DOHH2 (cell line): ENCODE measurements at regions not wholly inside any gene's neighbourhood (a gene's known extent, or its start where the extent isn't known, plus 50 kb on each side); places are given as distances from the start of the nearest gene placed in this dataset.
A peak's percentile ranks its signal among the peaks of the same experiment; 100 is the strongest.

Source experiments
- H3F3A ChIP-seq: fragments of 200-600 bp; sonication (generic), shearing (Covaris generic); 2 replicates; pipeline ENCODE4 v1.6.0; 2016; ENCODE audit warnings: antibody characterized with exemption, mild to moderate bottlenecking; ENCODE audit not compliant: control insufficient read depth, insufficient read depth
- H3K27ac ChIP-seq: fragments of 200-600 bp; sonication (generic); 2 replicates; pipeline ENCODE4 v1.5.1; 2014; ENCODE audit warnings: low read depth, mild to moderate bottlenecking, low read length, moderate library complexity
- H3K27me3 ChIP-seq: fragments of 200-600 bp; sonication (generic); 2 replicates; pipeline ENCODE4 v1.6.1; 2014; ENCODE audit warnings: mild to moderate bottlenecking, low read length, mixed read lengths; ENCODE audit not compliant: control insufficient read depth
- H3K36me3 ChIP-seq: fragments of 200-600 bp; sonication (generic); 2 replicates; pipeline ENCODE4 v1.6.1; 2014; ENCODE audit warnings: mild to moderate bottlenecking, low read length, moderate library complexity, mixed read lengths; ENCODE audit not compliant: control insufficient read depth
- H3K4me1 ChIP-seq: fragments of 200-600 bp; sonication (generic); 2 replicates; pipeline ENCODE4 v1.6.1; 2014; ENCODE audit warnings: mild to moderate bottlenecking, low read length, mixed read lengths; ENCODE audit not compliant: control insufficient read depth
- H3K4me2 ChIP-seq: fragments of 200-600 bp; sonication (generic); 2 replicates; pipeline ENCODE4 v1.6.0; 2014; ENCODE audit warnings: mild to moderate bottlenecking, low read length, moderate library complexity
- H3K4me3 ChIP-seq: fragments of 200-600 bp; sonication (generic); 2 replicates; pipeline ENCODE4 v1.5.1; 2014; ENCODE audit warnings: mild to moderate bottlenecking, low read length, mixed read lengths
- H3K79me2 ChIP-seq: fragments of 200-600 bp; sonication (generic); 2 replicates; pipeline ENCODE4 v1.6.1; 2014; ENCODE audit warnings: mild to moderate bottlenecking, low read length, mixed read lengths; ENCODE audit not compliant: control insufficient read depth
- H3K9me2 ChIP-seq: fragments of 200-600 bp; sonication (generic); replicated peaks from 2 replicates; pipeline ENCODE4 v1.6.1; 2014; ENCODE audit warnings: mild to moderate bottlenecking, low read length, mixed read lengths; ENCODE audit not compliant: control insufficient read depth
- H3K9me3 ChIP-seq: fragments of 200-600 bp; sonication (generic); 2 replicates; pipeline ENCODE4 v1.6.1; 2014; ENCODE audit warnings: antibody characterized with exemption, low read length, mixed read lengths; ENCODE audit not compliant: control insufficient read depth, insufficient read depth
- H4K20me1 ChIP-seq: fragments of 200-600 bp; sonication (generic); 2 replicates; pipeline ENCODE4 v1.6.0; 2014; ENCODE audit warnings: low read depth, mild to moderate bottlenecking, antibody characterized with exemption, low read length, moderate library complexity; ENCODE audit not compliant: control insufficient read depth, insufficient read depth
- CTCF ChIP-seq: fragments of 200-600 bp; sonication (generic); IDR thresholded peaks from one replicate; pipeline ENCODE4 v1.5.1; 2014; ENCODE audit warnings: antibody characterized with exemption, mild to moderate bottlenecking, low read depth, low read length; ENCODE audit not compliant: poor library complexity, severe bottlenecking
- EZH2phosphoT487 ChIP-seq: fragments of 200-600 bp; sonication (generic); IDR thresholded peaks from 2 replicates; pipeline ENCODE4 v1.6.1; 2017; ENCODE audit warnings: borderline replicate concordance, mild to moderate bottlenecking, antibody characterized with exemption, low read length, moderate library complexity, mixed read lengths

GRCh38 chr10:60555700-60556099, 166.0 kb upstream of the ANK3 start:
- Histone ChIP-seq H3K9me3 (no peaks in the 10 kb centered on the region), H3K27ac (no peak overlapping the region), H3K27me3 (peaks cover 5% of the 10 kb centered on the region; the same call in 1 of the 2 replicates), H3K79me2 (no peaks in the 10 kb centered on the region), H3K4me1 (no peaks in the 10 kb centered on the region), H3K4me2 (no peak overlapping the region), H3F3A (no peaks in the 10 kb centered on the region), H4K20me1 (no peaks in the 10 kb centered on the region), H3K9me2 (no peaks in the 10 kb centered on the region), H3K4me3 (no peak overlapping the region), H3K36me3 (no peaks in the 10 kb centered on the region)
- TF ChIP-seq CTCF (no peak), EZH2phosphoT487 (no peak)

GRCh38 chr10:60549686-60550085, 160.0 kb upstream of the ANK3 start:
- TF ChIP-seq CTCF (peak; percentile 58), EZH2phosphoT487 (no peak)
- no peaks in the 10 kb centered on the region for H3K27me3 ChIP-seq

GRCh38 chr10:60542657-60543056, 153.0 kb upstream of the ANK3 start:
- Histone ChIP-seq H3K79me2 (no peaks in the 10 kb centered on the region), H3K4me3 (no peak overlapping the region), H3F3A (no peaks in the 10 kb centered on the region), H4K20me1 (no peaks in the 10 kb centered on the region), H3K27ac (no peak overlapping the region), H3K4me2 (no peak overlapping the region), H3K27me3 (peaks cover 8% of the 10 kb centered on the region), H3K4me1 (no peaks in the 10 kb centered on the region), H3K9me2 (no peaks in the 10 kb centered on the region), H3K36me3 (no peaks in the 10 kb centered on the region), H3K9me3 (no peaks in the 10 kb centered on the region)
- TF ChIP-seq EZH2phosphoT487 (no peak), CTCF (no peak)

More at GRCh38 chr10:60549686-60550085, 160.0 kb upstream of the ANK3 start:
- Histone ChIP-seq H3K9me3 (no peaks in the 10 kb centered on the region), H4K20me1 (no peaks in the 10 kb centered on the region), H3K79me2 (no peaks in the 10 kb centered on the region), H3K4me2 (no peak overlapping the region), H3K27ac (no peak overlapping the region), H3K4me3 (no peak overlapping the region), H3K36me3 (no peaks in the 10 kb centered on the region), H3K4me1 (no peaks in the 10 kb centered on the region), H3K9me2 (no peaks in the 10 kb centered on the region), H3F3A (no peaks in the 10 kb centered on the region)

- Histone ChIP-seq H3K4me3 (no peak overlapping the region), H3K27me3 (peaks cover 13% of the 10 kb centered on the region), H3K4me2 (no peak overlapping the region), H3K36me3 (no peaks in the 10 kb centered on the region), H4K20me1 (no peaks in the 10 kb centered on the region), H3K9me2 (no peaks in the 10 kb centered on the region), H3K79me2 (no peaks in the 10 kb centered on the region), H3K27ac (no peak overlapping the region), H3K4me1 (no peaks in the 10 kb centered on the region), H3K9me3 (no peaks in the 10 kb centered on the region), H3F3A (no peaks in the 10 kb centered on the region)
- TF ChIP-seq CTCF = no peak
- no peak for TF ChIP-seq EZH2phosphoT487
Observed at GRCh38 chr10:60541451-60541850, 151.8 kb upstream of the ANK3 start.
